ENCODE measurements at regions not wholly inside any gene's neighbourhood (a gene's known extent, or its start where the extent isn't known, plus 50 kb on each side); places are given as distances from the start of the nearest gene placed in this dataset.

DNA sequence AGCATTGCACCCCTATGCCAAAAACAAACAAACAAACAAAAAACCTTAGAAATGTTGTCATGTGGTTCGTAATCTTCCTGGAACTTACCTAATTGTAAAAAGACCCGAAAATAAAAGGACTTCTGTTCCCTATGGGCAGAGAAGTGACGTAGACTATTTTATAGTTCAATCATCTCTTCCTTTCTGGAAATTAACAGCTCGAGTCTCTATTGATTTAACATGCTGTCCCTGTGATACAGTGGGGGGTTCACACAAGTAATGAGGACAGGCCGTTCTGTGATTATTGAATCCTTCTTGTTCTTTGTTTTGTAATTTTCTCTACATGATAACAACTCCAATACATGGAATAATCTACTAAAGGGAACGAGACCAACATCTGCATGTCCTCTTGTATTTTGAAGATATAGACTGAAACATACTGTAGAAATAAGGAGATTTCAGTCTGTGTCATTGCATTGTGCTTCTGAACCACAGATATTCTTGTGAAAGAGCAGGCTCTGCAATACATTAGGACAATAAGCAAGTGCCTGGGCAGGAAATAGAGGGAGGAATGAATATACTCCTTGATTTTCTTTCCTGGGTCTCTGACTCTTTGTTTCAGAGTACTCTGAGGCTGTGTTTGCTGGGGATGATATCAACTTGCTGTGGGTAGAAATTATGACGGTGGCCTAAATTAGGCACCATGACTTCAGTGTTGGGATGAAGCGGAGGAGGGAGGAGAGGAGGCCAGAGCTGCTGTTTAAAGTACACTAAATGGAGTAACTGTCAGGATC, 65.7 kb upstream of the PPM1B start:
- TF ChIP-seq, protein P1, sequence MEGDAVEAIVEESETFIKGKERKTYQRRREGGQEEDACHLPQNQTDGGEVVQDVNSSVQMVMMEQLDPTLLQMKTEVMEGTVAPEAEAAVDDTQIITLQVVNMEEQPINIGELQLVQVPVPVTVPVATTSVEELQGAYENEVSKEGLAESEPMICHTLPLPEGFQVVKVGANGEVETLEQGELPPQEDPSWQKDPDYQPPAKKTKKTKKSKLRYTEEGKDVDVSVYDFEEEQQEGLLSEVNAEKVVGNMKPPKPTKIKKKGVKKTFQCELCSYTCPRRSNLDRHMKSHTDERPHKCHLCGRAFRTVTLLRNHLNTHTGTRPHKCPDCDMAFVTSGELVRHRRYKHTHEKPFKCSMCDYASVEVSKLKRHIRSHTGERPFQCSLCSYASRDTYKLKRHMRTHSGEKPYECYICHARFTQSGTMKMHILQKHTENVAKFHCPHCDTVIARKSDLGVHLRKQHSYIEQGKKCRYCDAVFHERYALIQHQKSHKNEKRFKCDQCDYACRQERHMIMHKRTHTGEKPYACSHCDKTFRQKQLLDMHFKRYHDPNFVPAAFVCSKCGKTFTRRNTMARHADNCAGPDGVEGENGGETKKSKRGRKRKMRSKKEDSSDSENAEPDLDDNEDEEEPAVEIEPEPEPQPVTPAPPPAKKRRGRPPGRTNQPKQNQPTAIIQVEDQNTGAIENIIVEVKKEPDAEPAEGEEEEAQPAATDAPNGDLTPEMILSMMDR (conservative IDR thresholded peaks at IDR 0.05): no peak
- peak overlapping the region; percentile 85 for H3K27ac ChIP-seq

DNA sequence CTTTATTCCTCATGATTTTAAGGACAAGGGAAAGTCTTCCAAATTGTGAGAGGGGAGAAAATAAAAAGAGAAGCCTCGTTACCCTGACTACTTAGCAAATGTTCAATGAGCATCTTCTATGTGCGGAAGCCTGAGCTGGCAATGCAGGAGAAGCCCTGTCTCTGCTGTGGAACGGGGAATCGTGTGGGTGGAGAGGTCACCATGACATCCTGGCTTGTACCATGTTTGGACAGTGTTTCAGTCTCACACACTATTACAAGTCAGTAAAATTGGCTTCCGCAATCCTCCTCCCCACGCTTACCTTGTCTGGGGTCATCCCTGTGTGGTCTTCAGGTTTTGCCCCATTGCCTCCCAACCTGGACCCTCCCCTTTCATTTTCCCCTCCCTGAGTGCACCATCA, 65.0 kb upstream of the PPM1B start:
- H3K27ac ChIP-seq: peak overlapping the region; percentile 85
- TF ChIP-seq, protein P1 (conservative IDR thresholded peaks at IDR 0.05): no peak

DNA sequence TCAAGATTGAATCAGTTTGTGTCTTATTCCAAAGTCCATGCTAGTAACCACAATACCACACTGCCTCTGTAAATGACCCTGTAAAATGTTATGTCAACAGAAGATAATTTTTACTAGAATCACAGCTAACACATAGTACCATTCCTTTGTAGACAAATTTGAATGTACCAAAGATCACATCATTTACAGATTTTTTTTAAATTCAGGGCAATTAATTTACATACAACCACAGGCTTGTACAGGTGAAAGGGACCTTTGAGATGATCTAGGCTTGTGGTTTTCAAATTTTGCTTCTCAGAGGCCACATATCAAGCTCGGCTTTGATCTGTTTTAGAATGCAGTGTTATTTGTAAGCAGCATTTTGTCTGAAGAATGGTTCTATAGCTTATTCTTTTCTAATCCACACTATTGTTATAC, 63.8 kb upstream of the PPM1B start:
- TF ChIP-seq, protein P1 (conservative IDR thresholded peaks at IDR 0.05): no peak
- peak overlapping the region; percentile 85 for H3K27ac ChIP-seq

DNA sequence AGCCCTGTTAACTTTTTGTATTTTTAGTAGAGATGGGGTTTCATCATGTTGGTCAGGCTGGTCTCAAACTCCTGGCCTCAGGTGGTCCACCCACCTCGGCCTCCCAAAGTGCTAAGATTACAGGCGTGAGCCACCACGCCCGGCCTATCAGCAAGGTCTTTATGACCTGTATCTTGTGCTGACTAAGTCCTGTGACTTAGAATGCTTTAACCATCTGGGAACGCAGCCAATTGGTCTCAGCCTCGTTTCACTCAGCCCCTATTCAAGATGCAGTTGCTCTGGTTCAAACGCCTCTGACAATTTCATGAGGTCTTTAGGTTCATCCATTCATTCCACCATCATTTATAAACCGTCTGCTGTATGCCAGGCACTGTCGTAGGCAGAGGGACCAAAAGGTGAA, 62.2 kb upstream of the PPM1B start:
- peak overlapping the region; percentile 85; the same call in 1 of the 2 replicates for H3K27ac ChIP-seq

DNA sequence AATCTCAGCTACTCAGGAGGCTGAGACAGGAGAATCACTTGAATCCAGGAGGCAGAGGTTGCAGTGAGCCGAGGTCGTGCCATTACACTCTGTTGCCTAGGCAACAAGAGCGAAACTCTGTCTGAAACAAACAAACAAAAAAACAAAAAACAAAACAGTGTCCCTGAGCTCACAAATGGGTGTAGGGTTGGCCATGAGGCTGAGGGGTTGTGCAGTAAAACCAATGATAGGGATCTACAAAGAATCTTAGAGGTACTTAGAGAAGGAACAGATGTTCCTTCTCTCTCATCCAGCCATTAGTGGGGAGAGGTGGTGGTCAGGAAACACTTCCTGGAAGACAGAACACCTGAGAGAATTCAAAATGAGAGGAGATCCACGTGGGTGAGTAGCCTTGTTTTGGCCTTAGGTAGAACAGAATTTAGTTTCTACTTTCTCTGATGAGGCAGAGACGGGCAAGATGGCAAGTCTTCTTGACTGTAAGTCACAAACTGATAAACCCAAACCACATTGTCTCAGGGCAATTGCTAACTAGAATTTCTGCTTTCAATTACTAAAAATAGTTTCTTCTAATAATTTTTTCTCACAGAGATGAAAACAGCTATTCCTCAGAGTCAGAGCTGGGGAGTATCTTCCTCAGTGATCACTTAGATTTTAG, 61.5 kb upstream of the PPM1B start:
- H3K27ac ChIP-seq: no peak overlapping the region
- TF ChIP-seq, protein P1 (conservative IDR thresholded peaks at IDR 0.05): no peak

DNA sequence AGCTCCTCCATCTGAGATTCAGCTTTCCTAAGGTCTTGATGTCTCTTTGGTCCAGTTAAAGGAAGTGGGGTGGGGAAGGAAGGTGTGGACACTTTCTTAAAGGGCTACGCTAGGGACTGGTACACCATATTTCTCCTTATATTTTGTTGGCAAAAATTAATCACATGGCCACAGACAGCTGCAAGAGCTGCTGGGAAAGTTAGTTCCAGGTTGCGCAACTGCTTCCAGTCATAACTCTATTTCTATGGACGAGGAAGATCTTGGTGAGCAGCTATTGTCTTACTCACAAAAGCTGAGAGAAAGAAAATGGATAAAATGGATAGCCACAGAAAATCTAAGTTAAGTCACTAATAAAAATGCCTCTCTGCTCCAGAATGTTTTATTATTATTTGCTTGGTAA, 60.7 kb upstream of the PPM1B start:
- TF ChIP-seq, protein P1 (conservative IDR thresholded peaks at IDR 0.05): no peak
- no peak overlapping the region for H3K27ac ChIP-seq

DNA sequence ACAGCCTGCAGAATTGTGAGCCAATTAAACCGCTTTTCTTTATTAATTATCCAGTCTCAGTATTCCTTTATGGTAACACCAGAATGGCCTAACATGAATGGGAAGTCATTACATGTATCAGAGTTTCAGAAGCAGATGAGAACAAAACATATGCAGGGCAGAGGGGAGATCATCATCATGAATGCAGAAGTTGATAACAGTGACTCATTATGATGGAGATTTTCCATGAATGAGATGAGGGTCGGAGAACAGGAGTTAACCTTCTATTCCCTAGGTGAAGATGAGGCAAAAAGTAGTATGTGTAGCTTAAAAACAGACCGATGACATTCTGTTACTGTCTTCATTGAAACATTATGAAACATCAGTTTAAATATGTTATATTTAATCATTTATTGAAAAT, 59.5 kb upstream of the PPM1B start:
- TF ChIP-seq, protein P1 (conservative IDR thresholded peaks at IDR 0.05): no peak
- no peak overlapping the region for H3K27ac ChIP-seq

DNA sequence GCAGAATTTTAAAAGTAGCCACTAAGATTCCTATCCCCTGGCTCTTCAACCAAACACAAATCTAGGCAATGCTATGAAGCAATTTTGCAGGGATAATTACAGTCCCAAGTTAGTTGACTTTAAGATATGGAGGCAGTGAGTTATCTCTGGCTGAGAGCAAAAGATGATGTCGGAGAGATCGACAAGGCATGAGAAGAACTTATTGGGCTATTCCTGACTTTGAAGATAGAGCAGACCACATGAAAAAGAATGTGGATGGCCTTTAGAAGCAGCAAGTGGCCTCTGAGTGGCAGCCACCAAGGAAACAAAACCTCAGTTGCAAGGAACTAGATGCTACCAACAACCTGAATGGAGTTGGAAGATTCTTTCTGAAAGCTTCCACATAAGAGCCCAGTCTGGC, 58.2 kb upstream of the PPM1B start:
- peak overlapping the region; percentile 89 for H3K27ac ChIP-seq
- TF ChIP-seq, protein P1 (conservative IDR thresholded peaks at IDR 0.05): no peak

Measured in VCaP (cell line).